Right lobe of liver (tissue), 6 donors: ENCODE measurements at regions not wholly inside any gene's neighbourhood (a gene's known extent, or its start where the extent isn't known, plus 50 kb on each side); places are given as distances from the start of the nearest gene placed in this dataset.

Source experiments
- ATAC-seq, 4 donors: fragments of 200-7000 bp; cut with Tn5 transposase; one replicate each; pipeline ENCODE4 v1.9.1; 2020; ENCODE audit warnings: mild to moderate bottlenecking in 4 of 4, moderate library complexity in 4 of 4
- DNase-seq, 3 donors: peaks; one replicate each; pipeline ENCODE4 v3.0.0-alpha.2; 2020
- H3K27ac ChIP-seq, 3 donors: fragments of 200-600 bp; one replicate each; pipeline ENCODE4 v1.8.0; 2022
- H3K27me3 ChIP-seq, 2 donors: fragments of 200-600 bp; one replicate each; pipeline ENCODE4 v1.8.0; 2022
- H3K36me3 ChIP-seq, 4 donors: fragments of 200-600 bp; sonication (generic) in 1 of 4; one replicate each; pipeline versions ENCODE4 v1.5.1 to v1.8.0; 2017 to 2022; ENCODE audit warnings: control low read depth in 1 of 4
- H3K4me1 ChIP-seq, 4 donors: fragments of 200-600 bp; sonication (generic) in 1 of 4; one replicate each; pipeline versions ENCODE4 v1.5.1 to v1.8.0; 2017 to 2022; ENCODE audit warnings: control low read depth in 1 of 4
- H3K4me3 ChIP-seq, 3 donors: fragments of 200-600 bp; one replicate each; pipeline ENCODE4 v1.8.0; 2022
- H3K9me3 ChIP-seq, 4 donors: fragments of 200-600 bp; sonication (generic) in 1 of 4; one replicate each; pipeline versions ENCODE4 v1.5.1 to v1.8.0; 2017 to 2022; ENCODE audit warnings: control low read depth in 1 of 4
- POLR2A ChIP-seq: fragments of 450-650 bp; IDR thresholded peaks from one replicate; pipeline ENCODE4 v1.6.1; 2017; ENCODE audit warnings: antibody characterized with exemption, mild to moderate bottlenecking
- WGBS: methylation state at CpG from one replicate; pipeline ENCODE4 v1.1.6; 2018; ENCODE audit warnings: low coverage, low lambda C conversion rate; ENCODE audit not compliant: insufficient coverage; ENCODE audit errors: missing lambda C conversion rate; 5-methylcytosine and 5-hydroxymethylcytosine counted together
- intact Hi-C, 2 donors: fragments of 100-400 bp; cut with DNase I; formaldehyde crosslinking; loops; one replicate each; pipeline versions ENCODE4 v1.11.2 to v1.14.1; 2022
- TF ChIP-seq, protein P1 (sequence below), 4 donors: fragments of 200-600 bp in 3 of 4; fragments of 450-650 bp in 1 of 4; IDR thresholded peaks; one replicate each; pipeline versions ENCODE4 v1.5.1 to v1.8.0; 2016 to 2022; ENCODE audit warnings: antibody characterized with exemption in 4 of 4, mild to moderate bottlenecking in 2 of 4
- donor health status: DM: no; HTN: yes; CAD: no.
- donor health status: DM: no; HTN: no; CAD: no.
- donor health status: DM: no; HTN: no; CAD: no.
- donor health status: DM: no; HTN: yes; CAD: no.
- donor health status: DM: no; HTN: yes; CAD: no.

DNA sequence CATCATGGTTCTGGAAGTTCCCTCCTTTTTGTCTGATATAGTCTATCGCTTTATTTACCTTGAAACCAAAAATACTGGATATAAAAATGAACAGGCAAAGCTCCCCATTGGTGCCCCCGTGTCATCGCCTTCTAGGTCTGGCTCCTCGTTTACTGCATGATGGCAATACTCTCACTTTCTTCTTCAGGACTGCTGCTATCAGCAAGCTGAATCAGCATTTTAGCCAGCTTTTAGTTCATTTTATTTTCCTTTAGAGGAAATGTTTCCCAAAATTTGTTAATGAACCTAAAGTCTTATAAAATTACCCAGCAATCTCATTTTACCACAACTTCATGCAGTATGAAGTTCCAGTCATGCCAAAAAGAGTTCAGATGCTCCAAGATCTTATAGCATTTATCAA, 80.5 kb downstream of the ZIC3 start:
- H3K4me3 ChIP-seq: no peak overlapping the region
- no peaks in the 10 kb centered on the region for H3K9me3 ChIP-seq
- intact Hi-C loops: no loop called here
- no peak for DNase-seq
- no peak overlapping the region for H3K27ac ChIP-seq
- TF ChIP-seq, protein P1, sequence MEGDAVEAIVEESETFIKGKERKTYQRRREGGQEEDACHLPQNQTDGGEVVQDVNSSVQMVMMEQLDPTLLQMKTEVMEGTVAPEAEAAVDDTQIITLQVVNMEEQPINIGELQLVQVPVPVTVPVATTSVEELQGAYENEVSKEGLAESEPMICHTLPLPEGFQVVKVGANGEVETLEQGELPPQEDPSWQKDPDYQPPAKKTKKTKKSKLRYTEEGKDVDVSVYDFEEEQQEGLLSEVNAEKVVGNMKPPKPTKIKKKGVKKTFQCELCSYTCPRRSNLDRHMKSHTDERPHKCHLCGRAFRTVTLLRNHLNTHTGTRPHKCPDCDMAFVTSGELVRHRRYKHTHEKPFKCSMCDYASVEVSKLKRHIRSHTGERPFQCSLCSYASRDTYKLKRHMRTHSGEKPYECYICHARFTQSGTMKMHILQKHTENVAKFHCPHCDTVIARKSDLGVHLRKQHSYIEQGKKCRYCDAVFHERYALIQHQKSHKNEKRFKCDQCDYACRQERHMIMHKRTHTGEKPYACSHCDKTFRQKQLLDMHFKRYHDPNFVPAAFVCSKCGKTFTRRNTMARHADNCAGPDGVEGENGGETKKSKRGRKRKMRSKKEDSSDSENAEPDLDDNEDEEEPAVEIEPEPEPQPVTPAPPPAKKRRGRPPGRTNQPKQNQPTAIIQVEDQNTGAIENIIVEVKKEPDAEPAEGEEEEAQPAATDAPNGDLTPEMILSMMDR (IDR thresholded peaks at IDR 0.05): no peak
- no peak for TF ChIP-seq POLR2A
- no peak for ATAC-seq
- 41% methylated on average over 4 of the region's 4 CpGs for WGBS
- H3K27me3 ChIP-seq: no peaks in the 10 kb centered on the region
- H3K36me3 ChIP-seq: no peaks in the 10 kb centered on the region
- H3K4me1 ChIP-seq: no peaks in the 10 kb centered on the region

DNA sequence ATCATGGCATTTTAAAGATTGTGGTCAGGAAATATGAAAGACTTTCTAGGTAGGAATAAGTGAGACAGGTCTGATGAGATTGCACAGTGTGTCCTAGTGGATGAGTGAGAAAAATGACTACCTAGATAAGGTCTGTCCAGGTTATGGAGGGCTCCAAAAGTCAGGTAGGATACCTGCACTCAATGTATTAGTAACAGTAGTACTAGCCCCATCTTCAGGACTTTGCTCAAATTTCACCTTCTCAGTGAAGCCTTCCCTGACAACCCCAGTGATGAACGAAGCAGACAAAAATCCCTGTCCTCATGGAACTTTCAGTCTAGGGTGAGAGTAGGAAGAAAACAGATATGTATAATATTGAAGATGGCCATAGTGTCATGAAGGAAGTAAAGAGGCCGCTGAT, 85.7 kb downstream of the ZIC3 start:
- intact Hi-C loops: no loop called here
- TF ChIP-seq, protein P1 (IDR thresholded peaks at IDR 0.05): no peak
- no peak for TF ChIP-seq POLR2A
- ATAC-seq (no peak), DNase-seq (no peak)
- Histone ChIP-seq H3K4me1 (no peaks in the 10 kb centered on the region), H3K4me3 (no peak overlapping the region), H3K9me3 (no peaks in the 10 kb centered on the region), H3K36me3 (no peaks in the 10 kb centered on the region), H3K27ac (no peak overlapping the region), H3K27me3 (no peaks in the 10 kb centered on the region)
- WGBS: 49% methylated on average over 2 of the region's 2 CpGs

DNA sequence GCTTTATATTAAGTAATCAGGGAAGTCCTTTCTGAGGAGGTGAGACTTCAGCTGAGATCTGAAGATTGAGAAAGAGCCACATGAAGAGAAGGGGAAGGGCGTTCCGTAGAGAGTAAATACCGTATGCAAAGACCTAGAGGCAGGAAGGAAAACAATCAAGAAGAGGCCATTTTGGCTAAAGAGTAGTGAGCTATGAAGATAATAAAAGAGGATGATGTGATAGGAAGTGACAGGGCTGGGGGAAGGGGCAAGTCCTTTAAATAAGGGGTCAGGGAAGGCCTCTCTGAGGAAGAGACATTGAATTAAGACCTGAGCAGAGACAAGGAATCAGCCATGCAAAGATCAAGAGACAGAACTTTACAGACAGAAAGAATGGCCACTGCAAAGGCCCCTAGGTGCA, 86.2 kb downstream of the ZIC3 start:
- Histone ChIP-seq H3K27me3 (no peaks in the 10 kb centered on the region), H3K4me3 (no peak overlapping the region), H3K9me3 (no peaks in the 10 kb centered on the region), H3K36me3 (no peaks in the 10 kb centered on the region), H3K27ac (no peak overlapping the region), H3K4me1 (no peaks in the 10 kb centered on the region)
- intact Hi-C loops: no loop called here
- TF ChIP-seq POLR2A: no peak
- TF ChIP-seq, protein P1 (IDR thresholded peaks at IDR 0.05): no peak
- no peak for ATAC-seq
- 38% methylated on average over 3 of the region's 3 CpGs for WGBS
- no peak for DNase-seq

DNA sequence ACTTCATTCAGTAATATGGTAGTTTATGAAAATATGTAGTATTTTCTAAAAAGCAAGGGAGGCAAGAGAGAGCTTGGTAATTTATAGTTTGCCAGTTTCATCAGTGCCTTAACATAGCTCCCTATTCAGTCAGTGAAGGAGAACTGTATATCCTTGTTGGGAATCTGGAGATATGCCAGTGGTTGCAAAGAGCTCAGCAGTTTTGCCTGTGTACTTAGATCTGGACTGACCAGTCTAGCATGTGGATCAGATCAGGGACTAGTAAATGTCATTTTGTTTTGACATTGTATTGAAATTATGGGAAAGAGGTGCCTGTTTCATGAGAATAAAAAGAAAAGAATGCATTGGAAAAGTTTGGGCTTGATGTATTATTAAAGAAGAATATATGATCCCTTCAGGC, 88.6 kb downstream of the ZIC3 start:
- ATAC-seq (no peak), DNase-seq (no peak)
- TF ChIP-seq, protein P1 (IDR thresholded peaks at IDR 0.05): no peak
- no peak for TF ChIP-seq POLR2A
- Histone ChIP-seq H3K27me3 (no peaks in the 10 kb centered on the region), H3K27ac (no peak overlapping the region), H3K36me3 (no peaks in the 10 kb centered on the region), H3K4me1 (no peaks in the 10 kb centered on the region), H3K9me3 (no peaks in the 10 kb centered on the region), H3K4me3 (no peak overlapping the region)
- intact Hi-C loops: no loop called here

DNA sequence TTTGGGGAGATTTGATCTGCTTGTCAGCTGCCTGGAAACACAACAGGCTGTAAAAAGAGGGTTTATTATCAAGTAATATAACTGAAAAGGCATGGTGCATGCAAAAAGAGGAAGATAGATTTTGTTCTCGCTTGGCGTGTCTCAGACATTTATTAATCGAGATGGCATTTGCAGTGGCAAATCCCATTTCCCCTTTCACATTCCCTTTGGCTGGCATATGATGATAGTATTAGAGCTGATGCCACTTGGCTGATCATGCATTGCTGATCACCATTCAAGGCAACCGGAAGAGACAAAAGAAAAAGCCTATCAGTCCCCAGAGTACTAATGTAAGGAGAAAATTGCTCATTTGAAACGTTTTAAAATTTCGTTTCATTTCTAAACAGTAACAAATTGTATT, 101.8 kb downstream of the ZIC3 start:
- 47% methylated on average over 6 of the region's 6 CpGs for WGBS
- Histone ChIP-seq H3K27ac (no peak overlapping the region), H3K9me3 (no peaks in the 10 kb centered on the region), H3K4me3 (no peak overlapping the region), H3K27me3 (no peaks in the 10 kb centered on the region), H3K36me3 (no peaks in the 10 kb centered on the region), H3K4me1 (no peaks in the 10 kb centered on the region)
- no peak for TF ChIP-seq POLR2A
- TF ChIP-seq, protein P1 (IDR thresholded peaks at IDR 0.05): no peak
- no peak for DNase-seq
- ATAC-seq: no peak
- intact Hi-C loops: no loop called here
